GM18868 (cell line): ENCODE measurements at regions not wholly inside any gene's neighbourhood (a gene's known extent, or its start where the extent isn't known, plus 50 kb on each side); places are given as distances from the start of the nearest gene placed in this dataset.

Source experiments
- ATAC-seq: cut with Tn5 transposase; IDR thresholded peaks from one replicate; pipeline ENCODE4 v1.9.1; 2021; ENCODE audit warnings: mild to moderate bottlenecking, moderate library complexity; ENCODE audit not compliant: unreplicated experiment

GRCh38 chr5:164555809-164556208, 1050.4 kb downstream of the MAT2B start:
- no peak for ATAC-seq

DNA sequence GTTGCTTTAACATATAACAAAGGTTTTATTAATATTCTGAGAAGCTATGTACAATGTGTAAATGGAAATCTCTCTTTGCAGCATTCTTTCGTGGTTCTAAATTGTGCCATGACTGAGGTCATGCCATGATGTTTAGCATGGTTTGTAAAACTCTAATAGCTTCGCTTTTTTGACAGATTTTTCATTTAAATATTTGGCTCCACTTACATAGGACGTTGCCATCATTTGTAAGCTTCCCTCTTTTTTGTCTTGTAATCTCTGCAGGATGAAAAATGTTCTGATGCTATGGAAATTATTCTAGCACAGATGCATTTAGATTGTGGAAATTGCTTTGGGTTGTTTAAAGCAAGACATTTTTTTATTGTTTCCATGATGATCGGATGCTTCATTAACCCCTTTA, 1054.8 kb downstream of the MAT2B start:
- no peak for ATAC-seq

GRCh38 chr5:164561933-164562872, 1056.8 kb downstream of the MAT2B start:
- ATAC-seq = no peak

DNA sequence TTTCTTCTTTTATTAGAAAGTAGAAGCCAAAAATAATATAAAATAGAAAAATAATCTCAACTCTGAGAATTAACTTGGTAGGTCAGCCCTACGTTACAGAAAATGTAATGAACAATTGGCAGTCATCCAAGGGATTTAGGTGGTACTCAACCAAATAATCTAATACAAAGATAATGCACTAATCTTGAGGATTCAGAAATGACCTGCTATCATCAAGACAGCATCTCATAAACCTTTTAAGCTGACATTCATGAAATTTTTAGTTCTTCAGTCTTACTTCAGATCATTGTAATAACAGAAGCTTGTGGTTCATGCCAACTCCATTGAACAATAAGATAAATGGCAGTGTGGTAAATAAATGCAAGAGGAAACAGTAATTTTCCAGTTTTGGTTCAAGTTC, 1058.0 kb downstream of the MAT2B start:
- ATAC-seq = no peak

GRCh38 chr5:164573397-164573796, 1068.0 kb downstream of the MAT2B start:
- ATAC-seq = no peak

DNA sequence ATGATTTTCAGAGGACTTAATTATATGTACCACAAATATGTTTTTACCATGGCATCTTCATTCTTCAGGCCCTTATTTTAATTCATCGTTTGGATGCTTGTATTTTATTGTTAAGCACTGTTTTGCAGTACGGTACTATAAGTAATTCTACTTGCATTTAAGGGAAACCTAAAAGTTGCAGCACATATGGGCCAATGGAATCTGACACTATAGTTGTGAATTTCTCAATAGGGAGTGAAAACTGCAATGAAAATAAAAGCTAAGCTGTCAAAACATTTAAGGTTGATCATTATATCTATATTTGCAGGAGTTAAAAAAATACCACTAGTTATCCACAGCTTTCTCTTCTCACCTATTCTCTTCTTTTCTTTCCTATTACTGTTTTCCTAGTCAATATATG, 1071.8 kb downstream of the MAT2B start:
- no peak for ATAC-seq

GRCh38 chr5:164577742-164578141, 1072.3 kb downstream of the MAT2B start:
- ATAC-seq = no peak

DNA sequence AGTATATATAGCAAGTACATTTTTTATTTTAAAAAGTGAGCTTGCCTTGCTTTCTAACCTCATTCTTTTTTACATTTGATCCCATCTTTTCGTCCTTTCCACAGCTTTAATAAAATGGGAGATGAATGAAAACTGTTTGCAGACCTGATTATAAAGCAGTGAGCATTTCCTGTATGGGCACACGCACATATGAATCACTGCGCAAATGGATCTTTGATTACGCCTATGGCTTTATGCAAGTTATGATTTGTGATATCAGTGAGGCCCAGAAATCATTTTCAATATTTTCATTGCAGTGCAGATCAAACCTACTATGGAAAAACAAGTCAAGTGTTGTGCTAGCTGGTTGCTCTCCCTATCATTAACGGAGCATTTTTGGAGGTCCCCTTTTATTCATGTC, 1073.0 kb downstream of the MAT2B start:
- no peak for ATAC-seq

DNA sequence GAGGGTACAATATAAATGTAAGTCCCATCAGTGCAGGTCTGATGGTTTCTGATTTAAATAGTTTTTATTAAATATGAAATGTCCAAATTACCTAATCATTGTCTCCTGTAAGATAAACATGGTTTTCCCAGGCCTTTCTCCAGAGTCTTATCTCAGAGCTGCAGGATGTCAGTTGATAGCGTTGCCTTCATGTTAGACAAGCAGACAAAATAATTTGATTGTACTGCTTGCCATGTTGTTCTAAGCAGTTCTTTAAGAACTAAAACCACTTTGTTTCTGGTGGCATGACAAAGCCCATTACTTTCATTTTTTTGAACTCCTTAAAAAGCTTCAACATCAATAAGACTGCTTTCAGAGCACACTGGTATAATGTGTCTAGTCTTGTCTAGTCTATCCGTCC, 1073.5 kb downstream of the MAT2B start:
- ATAC-seq = no peak

DNA sequence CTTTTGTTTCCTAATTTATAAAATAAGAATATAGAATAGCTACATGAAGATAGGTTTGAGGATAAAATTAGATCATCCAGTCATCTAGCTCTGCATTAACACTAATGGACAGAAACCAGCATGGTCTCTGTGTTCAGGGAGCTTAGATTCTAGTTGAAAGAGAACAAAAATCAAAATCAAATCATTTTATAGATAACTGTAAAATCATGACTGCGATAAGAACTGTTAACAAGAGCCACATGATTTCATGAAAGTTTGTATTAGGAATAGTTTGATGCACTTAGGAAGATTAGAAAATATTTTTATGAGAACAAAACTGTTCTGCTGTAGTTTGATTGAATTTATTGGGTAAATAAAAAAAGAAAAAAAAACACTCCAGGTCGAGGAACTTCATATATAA, 1074.7 kb downstream of the MAT2B start:
- ATAC-seq = no peak

GRCh38 chr5:164581889-164582288, 1076.5 kb downstream of the MAT2B start:
- ATAC-seq = no peak

DNA sequence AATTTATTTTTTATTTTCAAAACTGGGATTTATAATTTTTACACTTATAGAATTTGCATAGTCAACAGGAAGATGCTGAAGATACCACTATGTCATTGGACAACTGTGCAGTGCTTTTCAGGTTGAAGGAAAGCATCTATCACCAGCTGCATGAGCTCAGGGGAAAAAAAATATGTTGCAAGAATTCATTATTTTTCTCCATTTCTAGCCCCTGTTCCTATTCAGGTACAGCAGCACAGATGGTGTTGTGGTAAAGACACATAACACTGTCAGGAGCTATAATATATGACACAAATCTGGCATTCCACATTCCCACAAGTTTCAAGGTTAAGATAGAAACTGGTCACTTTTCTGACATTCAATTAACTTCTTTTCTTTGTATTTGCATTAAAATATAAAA, 1088.6 kb downstream of the MAT2B start:
- ATAC-seq = no peak

DNA sequence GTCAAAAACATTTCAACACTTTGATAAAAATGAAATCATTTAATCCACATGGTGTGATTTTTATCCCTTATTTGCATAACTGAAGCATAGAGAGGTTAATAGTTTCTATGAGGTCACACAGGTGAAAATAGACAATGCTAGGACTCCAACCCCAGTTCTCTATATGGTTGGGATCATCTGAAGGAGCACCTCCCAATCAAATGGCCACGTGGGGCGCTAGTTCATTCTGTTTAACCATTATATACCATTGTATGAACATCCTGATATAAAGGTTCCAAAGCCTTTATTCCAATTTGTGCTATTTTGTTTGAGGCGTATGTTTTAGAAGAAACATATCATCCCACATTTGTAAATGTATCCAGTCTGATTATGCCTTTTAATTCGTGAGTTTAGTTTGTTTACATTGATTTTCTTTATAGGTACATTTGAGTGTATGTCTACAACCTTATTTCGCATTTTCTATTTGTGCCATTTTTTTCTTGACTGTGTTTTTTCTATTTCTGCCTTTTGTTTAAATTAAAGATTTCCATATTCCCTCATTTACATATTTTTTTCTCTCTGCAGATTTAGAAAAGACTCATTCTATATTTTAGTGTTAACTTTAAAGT, 1092.0 kb downstream of the MAT2B start:
- peak; percentile 95 for ATAC-seq

GRCh38 chr5:164600274-164600673, 1094.9 kb downstream of the MAT2B start:
- ATAC-seq = no peak

GRCh38 chr5:164600929-164601535, 1095.6 kb downstream of the MAT2B start:
- ATAC-seq = no peak

DNA sequence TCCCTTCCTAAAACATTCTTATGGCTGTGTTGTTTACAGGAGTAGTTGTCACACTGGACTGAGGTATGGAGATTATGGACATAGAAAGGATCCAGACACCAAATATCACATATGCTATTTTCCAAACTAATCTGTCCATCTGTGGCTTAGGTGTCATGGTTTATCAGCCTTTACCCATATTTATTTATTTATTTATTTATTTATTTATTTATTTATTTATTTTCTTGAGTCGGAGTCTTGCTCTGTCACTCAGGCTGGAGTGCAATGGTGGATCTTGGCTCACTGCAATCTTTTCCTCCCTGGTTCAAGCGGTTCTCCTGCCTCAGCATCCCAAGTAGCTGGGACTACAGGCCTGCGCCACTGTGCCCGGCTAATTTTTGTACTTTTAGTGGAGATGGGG, 1103.1 kb downstream of the MAT2B start:
- ATAC-seq = no peak

DNA sequence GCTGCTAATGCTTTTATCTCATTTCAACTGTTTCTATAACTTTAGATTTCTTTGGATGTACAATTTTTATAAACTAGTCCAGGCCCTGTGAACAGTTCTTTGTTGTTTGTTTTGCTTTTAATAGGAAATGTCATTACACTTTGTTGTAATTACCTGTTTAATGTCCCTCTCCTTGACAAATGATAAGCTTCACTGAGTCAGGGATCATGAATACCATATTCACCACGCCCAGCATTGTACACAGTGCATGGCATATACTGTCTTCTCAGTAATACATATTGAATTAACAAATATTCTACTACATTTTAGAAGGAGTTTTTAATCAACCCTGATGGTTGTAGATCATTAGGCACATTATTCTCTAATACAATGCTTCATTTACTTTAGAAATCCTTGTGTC, 1105.0 kb downstream of the MAT2B start:
- ATAC-seq = no peak

- ATAC-seq = no peak
These were observed 1109.3 kb downstream of the MAT2B start for GRCh38 chr5:164614707-164615106.

- no peak for ATAC-seq
These were observed 1111.9 kb downstream of the MAT2B start for GRCh38 chr5:164617290-164617689.

- no peak for ATAC-seq
These were observed 1121.6 kb downstream of the MAT2B start for GRCh38 chr5:164627021-164627420.

DNA sequence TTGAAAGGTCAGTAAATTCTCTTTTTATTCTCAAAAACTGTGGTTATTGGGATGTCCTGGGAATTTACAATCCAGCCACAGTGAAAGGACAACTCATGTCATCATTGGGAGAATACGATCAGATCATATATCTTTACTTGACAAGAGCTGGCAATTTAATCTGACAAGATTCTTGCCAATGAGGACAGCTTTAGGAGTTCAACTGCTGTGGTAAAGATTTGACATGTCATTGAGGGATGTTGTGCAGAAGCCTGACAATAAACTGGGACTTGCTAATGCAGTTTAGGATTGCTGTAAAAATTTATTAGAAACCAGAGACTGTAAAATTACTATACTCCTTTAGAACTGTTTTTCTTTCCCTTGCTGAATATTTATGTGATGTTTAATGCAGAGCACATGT, 1131.0 kb downstream of the MAT2B start:
- ATAC-seq = no peak

DNA sequence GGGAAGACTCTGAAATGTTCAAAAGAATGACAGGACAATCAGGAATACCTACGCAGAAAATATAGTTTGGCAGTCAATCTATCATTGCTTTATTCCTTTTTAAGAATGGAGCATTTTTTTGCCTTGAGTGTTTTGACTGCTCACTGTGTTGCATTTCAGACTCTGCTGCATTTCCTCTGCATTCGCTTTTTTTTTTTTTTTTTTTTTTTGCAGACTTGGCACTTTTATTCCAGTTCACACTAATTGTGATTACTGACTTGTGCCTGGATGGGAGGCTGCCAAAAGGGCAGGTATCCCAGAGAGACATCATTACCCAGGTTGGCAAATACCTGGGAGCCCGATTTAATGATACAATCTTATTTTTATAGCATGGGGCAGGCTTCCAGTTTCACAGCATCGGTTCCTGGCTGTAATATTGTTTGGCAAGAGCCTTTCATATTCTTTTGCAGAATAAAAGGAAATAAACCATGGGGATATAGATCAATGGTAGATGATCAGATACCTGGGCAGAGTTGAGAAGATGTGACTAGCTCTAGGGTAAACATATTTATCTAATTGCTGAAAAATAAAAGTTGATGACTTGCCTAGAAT, 1132.6 kb downstream of the MAT2B start:
- no peak for ATAC-seq
